ENCODE measurements at regions not wholly inside any gene's neighbourhood (a gene's known extent, or its start where the extent isn't known, plus 50 kb on each side); places are given as distances from the start of the nearest gene placed in this dataset.

DNA sequence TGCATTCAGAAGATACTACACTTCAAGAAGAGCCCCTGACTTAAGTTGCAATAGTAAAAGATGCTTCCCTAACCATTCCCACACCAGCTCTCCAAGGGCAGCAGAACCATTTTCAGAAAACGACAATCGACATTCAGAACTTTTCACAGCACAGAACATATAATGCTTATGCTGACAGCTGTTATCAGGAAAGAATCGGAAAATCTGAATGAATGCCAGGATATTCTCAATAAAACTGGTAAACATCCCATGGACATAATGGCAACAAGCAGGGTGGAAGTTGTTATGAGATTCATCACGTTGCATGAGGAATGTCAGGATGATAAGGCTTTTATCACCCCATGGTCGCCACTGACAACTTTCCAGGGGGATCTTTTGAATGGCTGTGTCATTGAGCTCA, 246.6 kb upstream of the CHRM3 start:
- intact Hi-C loops (cut with micrococcal nuclease; ENCODE audit: unreplicated experiment): no loop called here
- POLR2A ChIA-PET: no interaction called here
- Mint-ChIP-seq H3K36me3 (ENCODE audit: insufficient read depth, unreplicated experiment) (no peaks in the 10 kb centered on the region), H3K27me3 (ENCODE audit: insufficient read depth, unreplicated experiment) (no peaks in the 10 kb centered on the region), H3K9me3 (ENCODE audit: unreplicated experiment) (no peaks in the 10 kb centered on the region), H3K27ac (ENCODE audit: unreplicated experiment) (no peak overlapping the region), H3K4me3 (ENCODE audit: unreplicated experiment) (no peak overlapping the region), H3K4me1 (ENCODE audit: low read depth, unreplicated experiment) (no peaks in the 10 kb centered on the region)
- Histone ChIP-seq H3K27me3 (replicated peaks; ENCODE audit: control insufficient read depth, insufficient read depth, low read length) (no peaks in the 10 kb centered on the region), H3K9me3 (no peaks in the 10 kb centered on the region), H3K4me3 (ENCODE audit: low read depth, low read length) (no peak overlapping the region), H3K4me1 (no peaks in the 10 kb centered on the region), H3K36me3 (ENCODE audit: control insufficient read depth, insufficient read depth, low read length) (no peaks in the 10 kb centered on the region)
- no TSS peak for BruUV-seq (replicated peaks)
- no peak for TF ChIP-seq CTCF (IDR thresholded peaks at IDR 0.05; ENCODE audit: insufficient read depth in 1 of 2, low read depth in 1 of 2, low read length in 1 of 2, severe bottlenecking in 1 of 2, unreplicated experiment in 1 of 2)
- CTCF ChIA-PET: no interaction called here
- no peak for DNase-seq

GRCh38 chr1:239128541-239128940, 257.8 kb upstream of the CHRM3 start:
- Mint-ChIP-seq H3K36me3 (ENCODE audit: insufficient read depth, unreplicated experiment) (no peaks in the 10 kb centered on the region), H3K27ac (ENCODE audit: unreplicated experiment) (no peak overlapping the region), H3K4me3 (ENCODE audit: unreplicated experiment) (no peak overlapping the region), H3K27me3 (ENCODE audit: insufficient read depth, unreplicated experiment) (peaks cover 4% of the 10 kb centered on the region), H3K4me1 (ENCODE audit: low read depth, unreplicated experiment) (no peaks in the 10 kb centered on the region), H3K9me3 (ENCODE audit: unreplicated experiment) (no peaks in the 10 kb centered on the region)
- ChIA-PET POLR2A (no interaction called here), CTCF (interaction anchor here (0.7 kb wide), 1 partner anchor 1184 kb away, joined by 3 read pairs; no protein-coding TSS in a partner anchor)
- DNase-seq: no peak
- Histone ChIP-seq H3K9me3 (no peaks in the 10 kb centered on the region), H3K27me3 (replicated peaks; ENCODE audit: control insufficient read depth, insufficient read depth, low read length) (no peaks in the 10 kb centered on the region), H3K36me3 (ENCODE audit: control insufficient read depth, insufficient read depth, low read length) (no peaks in the 10 kb centered on the region), H3K4me1 (no peaks in the 10 kb centered on the region), H3K4me3 (ENCODE audit: low read depth, low read length) (no peak overlapping the region)
- TF ChIP-seq CTCF (IDR thresholded peaks at IDR 0.05; ENCODE audit: insufficient read depth in 1 of 2, low read depth in 1 of 2, low read length in 1 of 2, severe bottlenecking in 1 of 2, unreplicated experiment in 1 of 2): no peak
- intact Hi-C loops (cut with micrococcal nuclease; ENCODE audit: unreplicated experiment): no loop called here
- BruUV-seq (replicated peaks): no TSS peak

- no peak for TF ChIP-seq CTCF (IDR thresholded peaks at IDR 0.05; ENCODE audit: insufficient read depth in 1 of 2, low read depth in 1 of 2, low read length in 1 of 2, severe bottlenecking in 1 of 2, unreplicated experiment in 1 of 2)
- POLR2A ChIA-PET: no interaction called here
Observed at GRCh38 chr1:239126884-239127283, 259.5 kb upstream of the CHRM3 start.

More at GRCh38 chr1:239126884-239127283, 259.5 kb upstream of the CHRM3 start:
- Mint-ChIP-seq H3K27me3 (ENCODE audit: insufficient read depth, unreplicated experiment) (peaks cover 4% of the 10 kb centered on the region), H3K9me3 (ENCODE audit: unreplicated experiment) (no peaks in the 10 kb centered on the region), H3K4me1 (ENCODE audit: low read depth, unreplicated experiment) (no peaks in the 10 kb centered on the region), H3K27ac (ENCODE audit: unreplicated experiment) (no peak overlapping the region), H3K4me3 (ENCODE audit: unreplicated experiment) (no peak overlapping the region), H3K36me3 (ENCODE audit: insufficient read depth, unreplicated experiment) (no peaks in the 10 kb centered on the region)
- H3K36me3 ChIP-seq (ENCODE audit: control insufficient read depth, insufficient read depth, low read length): no peaks in the 10 kb centered on the region
- CTCF ChIA-PET: no interaction called here
- no TSS peak for BruUV-seq (replicated peaks)
- H3K4me3 ChIP-seq (ENCODE audit: low read depth, low read length): no peak overlapping the region
- no peak for DNase-seq
- no peaks in the 10 kb centered on the region for H3K4me1 ChIP-seq
- H3K27me3 ChIP-seq (replicated peaks; ENCODE audit: control insufficient read depth, insufficient read depth, low read length): no peaks in the 10 kb centered on the region
- H3K9me3 ChIP-seq: no peaks in the 10 kb centered on the region
- intact Hi-C loops (cut with micrococcal nuclease; ENCODE audit: unreplicated experiment): no loop called here

Measured in Caco-2 (cell line).